Left renal pelvis (tissue), 4 donors: ENCODE measurements at regions not wholly inside any gene's neighbourhood (a gene's known extent, or its start where the extent isn't known, plus 50 kb on each side); places are given as distances from the start of the nearest gene placed in this dataset.
"Not testable (repeated sequence)": the region's sequence is repeated elsewhere in the genome, so short reads cannot be mapped to it uniquely, and the experiment has no call there.

Experiments used
- DNase-seq, 4 donors: peaks; one replicate each; pipeline ENCODE4 v3.0.0-alpha.2; 2013; ENCODE audit warnings: low read depth in 4 of 4, low spot score in 3 of 4

- DNase-seq: no peak
These were observed 167.2 kb upstream of the FERD3L start for GRCh38 chr7:19312416-19312815.

- no peak for DNase-seq
These were observed 162.3 kb upstream of the FERD3L start for GRCh38 chr7:19307554-19307953.

GRCh38 chr7:19305698-19306097 lies 160.5 kb upstream of the FERD3L start:
- no peak for DNase-seq

GRCh38 chr7:19304086-19304485 lies 158.9 kb upstream of the FERD3L start:
- DNase-seq: no peak

- no peak for DNase-seq
These were observed 157.5 kb upstream of the FERD3L start for GRCh38 chr7:19302731-19303130.

- DNase-seq: no peak
These were observed 151.4 kb upstream of the FERD3L start for GRCh38 chr7:19296617-19297016.

- no peak for DNase-seq
These were observed 150.2 kb upstream of the FERD3L start for GRCh38 chr7:19295376-19295775.

GRCh38 chr7:19294619-19295018 lies 149.4 kb upstream of the FERD3L start:
- no peak for DNase-seq

- DNase-seq: no peak
These were observed 148.2 kb upstream of the FERD3L start for GRCh38 chr7:19293431-19293830.

GRCh38 chr7:19290968-19291367 lies 145.7 kb upstream of the FERD3L start:
- DNase-seq: no peak

- no peak for DNase-seq
These were observed 144.8 kb upstream of the FERD3L start for GRCh38 chr7:19290066-19290465.

GRCh38 chr7:19284596-19285300 lies 139.5 kb upstream of the FERD3L start:
- no peak for DNase-seq

GRCh38 chr7:19284136-19284535 lies 138.9 kb upstream of the FERD3L start:
- no peak for DNase-seq

- DNase-seq: no peak
These were observed 129.8 kb upstream of the FERD3L start for GRCh38 chr7:19275000-19275399.

GRCh38 chr7:19272329-19272728 lies 127.1 kb upstream of the FERD3L start:
- not testable (repeated sequence) for DNase-seq

GRCh38 chr7:19269301-19269700 lies 124.1 kb upstream of the FERD3L start:
- DNase-seq: no peak

GRCh38 chr7:19268737-19269136 lies 123.5 kb upstream of the FERD3L start:
- DNase-seq: no peak

GRCh38 chr7:19262826-19263225 lies 117.6 kb upstream of the FERD3L start:
- no peak for DNase-seq

- no peak for DNase-seq
These were observed 104.1 kb upstream of the FERD3L start for GRCh38 chr7:19249281-19249680.

- DNase-seq: no peak
These were observed 103.5 kb upstream of the FERD3L start for GRCh38 chr7:19248681-19249080.

- no peak for DNase-seq
These were observed 102.9 kb upstream of the FERD3L start for GRCh38 chr7:19248115-19248514.

GRCh38 chr7:19247017-19247416 lies 101.8 kb upstream of the FERD3L start:
- DNase-seq: no peak

GRCh38 chr7:19242246-19242645 lies 97.0 kb upstream of the FERD3L start:
- no peak for DNase-seq
